ENCODE measurements at regions not wholly inside any gene's neighbourhood (a gene's known extent, or its start where the extent isn't known, plus 50 kb on each side); places are given as distances from the start of the nearest gene placed in this dataset.

GRCh38 chr7:24475166-24475961 is 97.9 kb upstream of the PALS2 start:
- TF ChIP-seq POLR2AphosphoS5 (IDR thresholded peaks at IDR 0.05; ENCODE audit: low read depth, low read length) (no peak), REST (IDR thresholded peaks at IDR 0.05; ENCODE audit: insufficient read depth in 1 of 2, low read depth in 2 of 2, low read length in 2 of 2) (no peak), SIN3A (IDR thresholded peaks at IDR 0.05; ENCODE audit: borderline replicate concordance, insufficient read depth, low read length) (no peak), FOXP2 (optimal IDR thresholded peaks at IDR 0.05; ENCODE audit: borderline replicate concordance, extremely low read depth, extremely low read length, insufficient read depth) (no peak), TAF1 (IDR thresholded peaks at IDR 0.05; ENCODE audit: borderline replicate concordance, insufficient read depth, low read length) (no peak)

DNA sequence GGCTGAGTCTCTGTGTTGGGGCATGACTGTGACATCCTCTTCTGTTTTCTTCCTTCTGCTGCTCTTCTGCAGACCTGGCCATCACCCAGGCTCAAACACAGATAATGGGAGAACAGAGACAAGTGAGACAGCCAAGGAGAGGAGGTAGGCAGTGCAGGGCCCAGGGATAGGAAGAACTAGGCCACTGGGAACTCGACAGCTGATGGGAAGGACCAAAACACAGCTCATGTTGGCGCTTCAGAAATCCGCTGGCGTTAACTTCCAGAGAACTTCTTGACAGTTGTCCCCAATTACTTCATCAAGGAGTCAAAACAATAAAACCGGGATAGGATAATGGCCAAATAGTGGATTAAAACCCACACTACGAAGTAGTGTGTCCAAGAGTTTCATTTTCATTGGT is 97.0 kb upstream of the PALS2 start:
- TF ChIP-seq TAF1 (IDR thresholded peaks at IDR 0.05; ENCODE audit: borderline replicate concordance, insufficient read depth, low read length) (no peak), FOXP2 (optimal IDR thresholded peaks at IDR 0.05; ENCODE audit: borderline replicate concordance, extremely low read depth, extremely low read length, insufficient read depth) (no peak), REST (IDR thresholded peaks at IDR 0.05; ENCODE audit: insufficient read depth in 1 of 2, low read depth in 2 of 2, low read length in 2 of 2) (no peak)

- no peak for TF ChIP-seq REST (IDR thresholded peaks at IDR 0.05; ENCODE audit: insufficient read depth in 1 of 2, low read depth in 2 of 2, low read length in 2 of 2)
- TF ChIP-seq TAF1 (IDR thresholded peaks at IDR 0.05; ENCODE audit: borderline replicate concordance, insufficient read depth, low read length): no peak
- TF ChIP-seq SIN3A (IDR thresholded peaks at IDR 0.05; ENCODE audit: borderline replicate concordance, insufficient read depth, low read length): no peak
- TF ChIP-seq POLR2AphosphoS5 (IDR thresholded peaks at IDR 0.05; ENCODE audit: low read depth, low read length): no peak
- TF ChIP-seq FOXP2 (optimal IDR thresholded peaks at IDR 0.05; ENCODE audit: borderline replicate concordance, extremely low read depth, extremely low read length, insufficient read depth): no peak
Measured at GRCh38 chr7:24477398-24478136, 95.7 kb upstream of the PALS2 start.

DNA sequence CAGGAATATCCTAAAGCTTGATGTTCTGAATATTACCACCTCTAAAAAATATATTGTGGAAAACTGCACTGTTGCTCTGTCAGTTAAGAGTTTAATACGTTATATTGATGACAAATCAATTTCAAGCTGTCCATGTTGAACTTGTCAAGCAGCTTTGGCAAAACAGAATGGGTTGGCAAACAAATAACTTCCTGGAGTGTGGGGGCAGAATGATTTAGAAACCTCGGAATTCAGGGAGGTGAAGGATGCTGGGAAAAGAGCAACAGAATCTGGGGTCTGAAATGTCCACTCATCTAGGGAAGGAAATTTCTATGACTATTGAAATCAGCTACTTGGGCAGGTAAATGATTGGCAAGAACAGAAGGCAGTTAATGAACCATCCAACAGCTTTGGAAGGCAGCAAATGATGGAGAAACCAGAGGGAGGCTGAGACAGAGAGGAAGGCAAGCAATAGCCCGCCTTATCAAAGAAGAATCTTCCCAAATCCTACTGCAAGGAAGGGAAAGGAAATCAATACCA is 95.1 kb upstream of the PALS2 start:
- TF ChIP-seq FOXP2 (optimal IDR thresholded peaks at IDR 0.05; ENCODE audit: borderline replicate concordance, extremely low read depth, extremely low read length, insufficient read depth) (no peak), TAF1 (IDR thresholded peaks at IDR 0.05; ENCODE audit: borderline replicate concordance, insufficient read depth, low read length) (no peak), SIN3A (IDR thresholded peaks at IDR 0.05; ENCODE audit: borderline replicate concordance, insufficient read depth, low read length) (no peak), REST (IDR thresholded peaks at IDR 0.05; ENCODE audit: insufficient read depth in 1 of 2, low read depth in 2 of 2, low read length in 2 of 2) (no peak), POLR2AphosphoS5 (IDR thresholded peaks at IDR 0.05; ENCODE audit: low read depth, low read length) (no peak)

Measured in PFSK-1 (cell line).